AG20443 (cell line): ENCODE measurements at regions not wholly inside any gene's neighbourhood (a gene's known extent, or its start where the extent isn't known, plus 50 kb on each side); places are given as distances from the start of the nearest gene placed in this dataset.

ENCODE experiments used
- DNase-seq: peaks from one replicate; pipeline ENCODE4 v3.0.0; 2012; ENCODE audit warnings: low spot score, mixed read lengths

DNA sequence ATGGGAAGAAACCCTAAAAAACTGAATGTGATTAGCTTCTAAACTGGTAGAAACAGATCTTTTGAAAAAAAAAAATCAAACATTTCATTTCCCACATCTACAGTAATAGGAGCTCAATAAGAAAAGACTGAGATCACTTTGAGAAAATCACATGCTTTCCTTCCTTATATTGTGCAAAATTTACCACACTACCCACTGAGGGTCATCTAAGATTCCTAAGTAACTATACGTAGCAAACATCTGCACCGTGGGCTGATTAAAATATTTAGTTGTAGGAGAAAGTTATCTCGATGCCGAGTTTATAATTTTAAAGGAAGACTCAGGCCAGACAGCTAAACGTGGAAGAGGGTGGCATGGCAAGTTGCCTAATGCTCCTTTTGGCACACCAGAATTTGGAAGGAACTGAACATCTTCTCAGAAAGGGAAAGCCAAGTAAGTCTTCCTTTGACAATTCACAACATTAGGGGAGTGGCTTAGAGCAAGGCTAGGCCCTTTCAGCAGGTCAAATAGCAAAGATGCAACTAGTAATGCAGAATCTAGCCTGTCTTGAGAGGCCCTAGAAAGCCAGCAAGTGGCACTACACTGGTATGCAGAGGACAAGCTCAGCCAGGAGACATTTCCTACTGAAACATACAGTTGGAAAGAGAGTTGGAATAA lies 128.0 kb downstream of the TMA16 start:
- DNase-seq, result no peak

- no peak for DNase-seq
Measured at GRCh38 chr4:163623787-163624186, 129.3 kb downstream of the TMA16 start.

GRCh38 chr4:163624727-163625126 lies 130.2 kb downstream of the TMA16 start:
- no peak for DNase-seq

- no peak for DNase-seq
Measured at GRCh38 chr4:163631288-163631687, 136.8 kb downstream of the TMA16 start.

DNA sequence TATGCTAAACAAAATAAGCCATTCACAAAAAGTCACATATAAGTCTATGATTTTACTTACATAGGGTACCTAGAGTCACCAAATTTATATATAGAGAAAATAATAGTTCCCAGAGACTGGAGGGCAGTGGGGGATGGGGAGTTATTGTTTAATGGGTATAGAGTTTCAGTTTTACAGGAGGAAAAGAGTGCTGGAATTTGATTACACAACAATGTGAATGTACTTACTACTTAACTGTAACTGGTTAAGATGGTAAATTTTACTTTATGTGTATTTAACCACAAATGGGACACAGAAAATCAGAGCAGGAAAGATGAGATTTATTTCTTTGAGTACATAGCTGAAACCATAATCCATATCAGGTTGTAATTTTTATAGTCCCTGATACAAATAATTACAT lies 144.4 kb downstream of the TMA16 start:
- DNase-seq, result no peak

GRCh38 chr4:163649557-163650091 lies 155.1 kb downstream of the TMA16 start:
- DNase-seq, result no peak

GRCh38 chr4:163651761-163652160 lies 157.3 kb downstream of the TMA16 start:
- no peak for DNase-seq

- DNase-seq, result no peak
Measured at GRCh38 chr4:163654621-163655020, 160.1 kb downstream of the TMA16 start.

- no peak for DNase-seq
Measured at GRCh38 chr4:163660636-163661035, 166.1 kb downstream of the TMA16 start.

DNA sequence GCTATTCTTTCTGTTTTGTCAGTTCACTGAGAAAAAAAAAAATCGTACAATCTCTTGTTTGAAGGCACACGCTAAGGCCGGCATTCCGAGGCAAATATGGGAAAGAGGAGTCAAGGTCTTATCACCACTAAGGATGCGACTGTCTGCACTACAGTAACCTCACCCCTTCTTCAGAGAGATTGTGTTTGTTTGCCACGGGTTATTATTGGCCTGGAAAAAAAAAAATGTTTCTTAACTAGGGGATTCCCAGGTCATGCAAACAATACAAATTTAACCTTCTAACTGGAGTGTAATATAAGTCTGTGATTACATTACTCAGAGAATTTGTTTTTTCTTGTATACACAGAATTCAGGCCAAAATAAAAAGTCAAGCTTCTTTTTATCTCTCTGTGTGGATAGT lies 168.3 kb downstream of the TMA16 start:
- no peak for DNase-seq

GRCh38 chr4:163663454-163664225 lies 169.2 kb downstream of the TMA16 start:
- no peak for DNase-seq

DNA sequence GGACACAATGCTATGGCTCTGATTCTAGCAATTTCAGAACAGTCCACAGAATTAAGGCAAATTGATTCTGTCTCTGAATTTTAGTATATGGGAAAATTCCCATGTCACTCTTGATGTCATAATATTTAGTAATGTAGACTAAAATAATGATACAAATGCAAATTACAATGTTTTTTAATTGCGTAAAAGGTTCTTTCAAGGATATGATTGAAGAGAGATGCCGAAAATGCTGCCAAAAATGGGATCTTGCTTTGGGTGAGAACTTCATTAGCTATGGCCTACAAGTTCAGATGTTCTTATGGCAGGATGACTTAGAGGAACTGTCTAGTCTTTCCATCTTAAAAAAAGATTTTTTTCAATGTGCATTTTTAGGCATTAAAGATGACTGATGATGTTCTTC lies 170.6 kb downstream of the TMA16 start:
- DNase-seq, result no peak

DNA sequence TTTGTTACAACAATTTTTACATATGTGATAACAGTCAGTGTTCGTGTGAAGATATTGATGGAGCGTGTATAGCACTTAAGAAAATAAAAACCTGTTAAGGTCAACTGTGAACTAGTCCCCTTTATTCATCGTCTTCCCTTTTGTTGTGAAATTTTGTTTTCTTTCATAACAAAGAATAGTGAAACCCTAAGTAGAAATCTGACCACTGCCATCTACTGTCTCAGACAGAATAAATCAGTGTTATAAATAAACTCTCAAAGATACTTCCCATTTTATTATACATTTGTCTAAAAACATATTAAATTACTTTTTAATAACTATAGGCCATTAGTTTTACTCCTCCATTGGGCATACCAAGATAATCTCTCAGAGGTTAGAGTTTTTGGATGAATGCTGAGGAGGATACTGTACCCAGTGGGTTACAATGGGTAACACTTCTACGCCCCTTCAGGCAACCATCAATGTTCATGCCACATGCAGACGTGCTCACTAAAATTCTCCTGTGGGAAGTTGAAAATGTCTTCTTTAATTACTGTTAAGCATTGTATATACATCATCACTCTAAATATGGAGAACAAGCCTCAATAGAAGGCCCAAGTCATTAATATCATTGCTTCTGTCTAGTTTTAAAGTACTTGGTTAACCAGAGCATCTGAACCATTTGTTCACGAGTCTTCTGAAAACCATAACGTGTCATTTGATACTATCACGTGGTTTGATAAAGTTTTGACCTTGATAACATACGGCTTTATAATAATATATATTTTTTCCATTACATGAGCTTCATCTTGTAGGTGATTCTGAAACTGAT lies 171.2 kb downstream of the TMA16 start:
- DNase-seq, result no peak

- DNase-seq, result no peak
Measured at GRCh38 chr4:163666332-163666873, 171.9 kb downstream of the TMA16 start.

DNA sequence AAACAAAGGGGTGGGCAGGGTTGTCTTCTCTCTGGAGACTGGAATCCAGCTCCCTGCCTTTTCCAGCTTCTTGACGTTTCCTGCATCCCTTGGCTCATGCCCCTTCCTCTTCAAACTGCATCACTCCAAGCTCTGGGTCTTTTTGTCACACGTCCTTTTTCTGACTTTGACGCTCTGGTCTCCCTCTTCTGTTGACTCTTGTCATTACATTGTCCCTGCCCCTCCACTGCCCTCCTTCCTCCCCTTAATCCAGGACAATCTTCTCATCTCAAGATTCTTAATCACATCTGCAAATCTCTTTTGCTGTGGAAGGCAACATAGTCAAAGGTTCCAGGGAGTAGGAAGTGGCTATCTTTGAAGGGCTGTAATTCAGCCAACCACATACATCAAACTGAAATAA lies 178.3 kb downstream of the TMA16 start:
- DNase-seq, result no peak

GRCh38 chr4:163673848-163674697 lies 179.6 kb downstream of the TMA16 start:
- DNase-seq, result no peak

DNA sequence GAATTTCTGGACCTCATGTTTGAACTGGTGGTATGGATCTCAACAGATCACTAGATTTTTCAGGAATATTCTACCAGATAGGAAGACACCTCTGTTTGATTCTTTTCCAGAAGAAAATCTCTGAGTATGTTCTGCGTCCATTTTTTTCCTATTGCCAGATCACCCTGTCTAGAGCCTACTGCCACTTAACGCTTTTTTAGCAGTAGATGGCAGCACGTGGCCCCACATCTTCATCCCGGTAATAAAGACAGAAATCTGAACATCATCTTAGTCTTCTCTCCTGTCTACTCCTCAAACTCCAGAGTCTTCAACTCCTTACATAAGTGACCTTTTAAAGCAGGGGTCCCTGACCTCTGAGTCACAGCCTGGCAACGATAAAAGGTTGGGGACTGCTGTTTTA lies 184.7 kb downstream of the TMA16 start:
- DNase-seq, result peak; percentile 16

GRCh38 chr4:163680386-163681098 lies 186.1 kb downstream of the TMA16 start:
- no peak for DNase-seq

DNA sequence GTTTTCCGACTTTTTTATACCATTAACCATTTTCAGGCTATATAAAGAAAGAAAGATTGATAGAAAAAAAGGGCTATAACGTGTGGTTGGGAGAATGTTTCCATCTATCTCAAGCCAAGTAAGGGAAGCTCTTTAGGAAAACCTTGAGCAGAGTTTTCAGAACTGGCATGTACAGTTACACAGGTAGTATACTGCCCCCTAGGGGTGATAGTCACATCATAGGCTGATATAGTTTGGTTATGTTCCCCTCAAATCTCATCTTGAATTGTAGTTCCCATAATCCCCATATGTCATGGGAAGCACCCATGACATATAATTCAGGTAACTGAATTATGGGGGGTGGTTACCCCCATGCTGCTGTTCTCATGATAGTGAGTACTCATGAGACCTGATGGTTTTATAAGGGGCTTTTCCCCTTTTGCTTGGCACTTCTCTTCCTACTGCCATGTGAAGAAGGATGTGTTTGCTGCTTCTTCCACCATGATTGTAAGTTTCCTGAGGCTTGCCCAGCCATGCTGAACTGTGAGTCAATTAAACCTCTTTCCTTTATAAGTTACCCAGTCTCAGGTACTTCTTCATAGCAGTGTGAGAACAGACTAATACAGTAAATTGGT lies 186.8 kb downstream of the TMA16 start:
- DNase-seq, result peak; percentile 9

- no peak for DNase-seq
Measured at GRCh38 chr4:163688856-163689255, 194.4 kb downstream of the TMA16 start.
